ENCODE measurements at regions not wholly inside any gene's neighbourhood (a gene's known extent, or its start where the extent isn't known, plus 50 kb on each side); places are given as distances from the start of the nearest gene placed in this dataset.
A peak's percentile ranks its signal among the peaks of the same experiment; 100 is the strongest.

- TF ChIP-seq CTCF (conservative IDR thresholded peaks at IDR 0.05), result no peak
- no peak overlapping the region for H3K27ac ChIP-seq
Observed at GRCh38 chr21:38664841-38665240, 140.9 kb upstream of the ETS2 start.

- TF ChIP-seq CTCF (conservative IDR thresholded peaks at IDR 0.05), result no peak
- H3K27ac ChIP-seq, result peak overlapping the region; percentile 2; the same call in 1 of the 2 replicates
Observed at GRCh38 chr21:38667291-38667870, 138.3 kb upstream of the ETS2 start.

GRCh38 chr21:38668067-38668466 lies 137.7 kb upstream of the ETS2 start:
- peak overlapping the region; percentile 2; the same call in 1 of the 2 replicates for H3K27ac ChIP-seq
- no peak for TF ChIP-seq CTCF (conservative IDR thresholded peaks at IDR 0.05)

- no peak for TF ChIP-seq CTCF (conservative IDR thresholded peaks at IDR 0.05)
- H3K27ac ChIP-seq, result 0 out of 2 replicates have a peak overlapping the region, but pooled peaks have one; percentile 2
Observed at GRCh38 chr21:38668541-38668940, 137.2 kb upstream of the ETS2 start.

- peak; percentile 81 for TF ChIP-seq CTCF (conservative IDR thresholded peaks at IDR 0.05)
- no peak overlapping the region for H3K27ac ChIP-seq
Observed at GRCh38 chr21:38669186-38669585, 136.5 kb upstream of the ETS2 start.

- H3K27ac ChIP-seq, result no peak overlapping the region
- no peak for TF ChIP-seq CTCF (conservative IDR thresholded peaks at IDR 0.05)
Observed at GRCh38 chr21:38670861-38671260, 134.9 kb upstream of the ETS2 start.

- TF ChIP-seq CTCF (conservative IDR thresholded peaks at IDR 0.05), result no peak
- no peak overlapping the region for H3K27ac ChIP-seq
Observed at GRCh38 chr21:38671773-38672172, 134.0 kb upstream of the ETS2 start.
